Liver (tissue), 8 donors: ENCODE measurements at regions not wholly inside any gene's neighbourhood (a gene's known extent, or its start where the extent isn't known, plus 50 kb on each side); places are given as distances from the start of the nearest gene placed in this dataset.

Experiments used
- DNase-seq: peaks from one replicate; pipeline ENCODE4 v3.0.0-alpha.2; 2017; ENCODE audit warnings: low spot score
- H3K27ac ChIP-seq, 2 donors: one replicate each; pipeline ENCODE4 v1.7.0; 2013; ENCODE audit warnings: inconsistent platforms in 2 of 2, low read length in 2 of 2, control low read depth in 1 of 2, low read depth in 1 of 2, mild to moderate bottlenecking in 1 of 2
- H3K27me3 ChIP-seq, 4 donors: one replicate each; pipeline versions ENCODE4 v1.6.1 to v1.7.0; 2013; ENCODE audit warnings: low read length in 3 of 4, inconsistent platforms in 1 of 4, mild to moderate bottlenecking in 1 of 4, moderate library complexity in 1 of 4; ENCODE audit not compliant: control insufficient read depth in 4 of 4, insufficient read depth in 4 of 4
- H3K36me3 ChIP-seq, 4 donors: one replicate each; pipeline versions ENCODE4 v1.6.1 to v1.7.0; 2013; ENCODE audit warnings: low read length in 3 of 4, mild to moderate bottlenecking in 3 of 4, low read depth in 1 of 4, moderate library complexity in 1 of 4; ENCODE audit not compliant: control insufficient read depth in 4 of 4, insufficient read depth in 3 of 4
- H3K4me1 ChIP-seq, 4 donors: one replicate each; pipeline versions ENCODE4 v1.6.1 to v1.7.0; 2013; ENCODE audit warnings: low read length in 3 of 4, mild to moderate bottlenecking in 3 of 4, moderate library complexity in 1 of 4; ENCODE audit not compliant: control insufficient read depth in 4 of 4, insufficient read depth in 4 of 4
- H3K4me3 ChIP-seq, 3 donors: one replicate each; pipeline versions ENCODE4 v1.6.1 to v1.7.0; 2013; ENCODE audit warnings: low read length in 3 of 3, control low read depth in 1 of 3, low read depth in 1 of 3, mild to moderate bottlenecking in 1 of 3
- H3K9ac ChIP-seq, 2 donors: one replicate each; pipeline ENCODE4 v1.7.0; 2013; ENCODE audit warnings: low read length in 2 of 2, mild to moderate bottlenecking in 2 of 2, moderate library complexity in 2 of 2, control low read depth in 1 of 2, low read depth in 1 of 2
- H3K9me3 ChIP-seq, 4 donors: one replicate each; pipeline versions ENCODE4 v1.6.1 to v1.7.0; 2013; ENCODE audit warnings: low read length in 3 of 4; ENCODE audit not compliant: control insufficient read depth in 4 of 4
- EGR1 ChIP-seq, 2 donors: IDR thresholded peaks; 2 replicates each; pipeline ENCODE4 v1.6.1; 2016 to 2018; ENCODE audit warnings: antibody characterized with exemption in 2 of 2, low read depth in 2 of 2
- FOXA1 ChIP-seq: IDR thresholded peaks from 2 replicates; pipeline ENCODE4 v1.6.1; 2016; ENCODE audit warnings: antibody characterized with exemption
- FOXA2 ChIP-seq: IDR thresholded peaks from 2 replicates; pipeline ENCODE4 v1.6.1; 2016; ENCODE audit warnings: antibody characterized with exemption
- GABPA ChIP-seq, 2 donors: IDR thresholded peaks in 1 of 2; conservative IDR thresholded peaks in 1 of 2; 2 replicates each; pipeline ENCODE4 v1.6.1; 2016; ENCODE audit warnings: antibody characterized with exemption in 2 of 2, mild to moderate bottlenecking in 1 of 2, moderate library complexity in 1 of 2
- HNF4A ChIP-seq, 2 donors: conservative IDR thresholded peaks; 2 replicates each; pipeline ENCODE4 v1.6.1; 2016; ENCODE audit warnings: antibody characterized with exemption in 2 of 2, mild to moderate bottlenecking in 2 of 2
- HNF4G ChIP-seq: IDR thresholded peaks from 2 replicates; pipeline ENCODE4 v1.6.1; 2016; ENCODE audit warnings: antibody characterized with exemption
- JUND ChIP-seq, 2 donors: IDR thresholded peaks; 2 replicates each; pipeline ENCODE4 v1.6.1; 2016; ENCODE audit warnings: antibody characterized with exemption in 2 of 2
- NR2F2 ChIP-seq: IDR thresholded peaks from 2 replicates; pipeline ENCODE4 v1.6.1; 2016; ENCODE audit warnings: antibody characterized with exemption
- RAD21 ChIP-seq, 2 donors: IDR thresholded peaks; 2 replicates each; pipeline ENCODE4 v1.6.1; 2016; ENCODE audit warnings: antibody characterized with exemption in 2 of 2, mild to moderate bottlenecking in 2 of 2
- RXRA ChIP-seq, 2 donors: IDR thresholded peaks; 2 replicates each; pipeline ENCODE4 v1.6.1; 2017 to 2018; ENCODE audit warnings: antibody characterized with exemption in 2 of 2, mild to moderate bottlenecking in 1 of 2
- SP1 ChIP-seq: IDR thresholded peaks from 2 replicates; pipeline ENCODE4 v1.6.1; 2018; ENCODE audit warnings: antibody characterized with exemption, mild to moderate bottlenecking
- TAF1 ChIP-seq: conservative IDR thresholded peaks from 2 replicates; pipeline ENCODE4 v1.6.1; 2016; ENCODE audit warnings: antibody characterized with exemption, mild to moderate bottlenecking
- YY1 ChIP-seq: IDR thresholded peaks from 2 replicates; pipeline ENCODE4 v1.6.1; 2016; ENCODE audit warnings: antibody characterized with exemption, mild to moderate bottlenecking
- WGBS: extraction: QIAGEN DNeasy Blood & Tissue Kit; methylation state at CpG from one replicate; pipeline ENCODE4 v1.1.7; 2013; 5-methylcytosine and 5-hydroxymethylcytosine counted together
- TF ChIP-seq, protein P1 (sequence below): fragments of 150-350 bp; IDR thresholded peaks from 2 replicates; pipeline ENCODE4 v1.5.1; 2017; ENCODE audit warnings: improper control_type of control experiment, low read depth, low read length; ENCODE audit not compliant: missing input control
- TF ChIP-seq, protein P2 (sequence below): IDR thresholded peaks from 2 replicates; pipeline ENCODE4 v1.6.1; 2016; ENCODE audit warnings: antibody characterized with exemption
- TF ChIP-seq, protein P3 (sequence below): IDR thresholded peaks from 2 replicates; pipeline ENCODE4 v1.6.1; 2016; ENCODE audit warnings: antibody characterized with exemption, mild to moderate bottlenecking
- TF ChIP-seq, protein P4 (sequence below): IDR thresholded peaks from 2 replicates; pipeline ENCODE4 v1.6.1; 2016; ENCODE audit warnings: antibody characterized with exemption
- TF ChIP-seq, protein P5 (sequence below): IDR thresholded peaks from 2 replicates; pipeline ENCODE4 v1.6.1; 2016; ENCODE audit warnings: antibody characterized with exemption
- donor health status: healthy.
- donor health status: healthy.
- donor health status: healthy.
- donor health status: healthy.
- donor health status: healthy.

DNA sequence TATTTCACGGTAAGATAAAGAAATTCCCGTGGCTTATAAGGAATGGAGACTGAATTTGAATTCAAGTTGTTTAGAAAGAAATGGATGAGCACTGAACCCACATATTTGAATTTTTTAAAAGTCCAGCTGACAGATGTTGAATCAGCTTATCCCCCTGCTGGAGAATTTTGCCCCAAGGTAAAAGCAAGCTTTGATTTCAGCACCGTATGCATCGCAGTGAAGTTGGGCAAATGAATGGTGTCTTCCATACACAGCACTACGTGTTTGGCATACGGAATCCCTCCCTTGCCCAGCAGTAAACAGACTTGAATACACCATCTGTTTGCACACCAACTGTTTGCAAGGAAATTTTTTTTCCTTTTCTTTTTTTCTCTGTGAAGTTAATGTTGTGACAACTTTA, 77.5 kb upstream of the PEG3 start:
- no peak overlapping the region for H3K27ac ChIP-seq
- peaks cover 6 to 10% (median 8%) of the 10 kb centered on the region in 4 donors for H3K9me3 ChIP-seq
- no peaks in the 10 kb centered on the region for H3K36me3 ChIP-seq
- peaks cover 0 to 4% (median 0%) of the 10 kb centered on the region in 4 donors for H3K27me3 ChIP-seq
- TF ChIP-seq NR2F2 (no peak), FOXA1 (no peak), SP1 (no peak), JUND (IDR thresholded peaks at IDR 0.05) (no peak), RAD21 (IDR thresholded peaks at IDR 0.05) (no peak), GABPA (IDR thresholded peaks at IDR 0.05 in 1 of 2, conservative IDR thresholded peaks at IDR 0.05 in 1 of 2) (no peak), YY1 (no peak), RXRA (IDR thresholded peaks at IDR 0.05) (no peak), HNF4A (conservative IDR thresholded peaks at IDR 0.05) (no peak), FOXA2 (no peak), TAF1 (no peak), EGR1 (IDR thresholded peaks at IDR 0.05; ENCODE audit: low read depth in 2 of 2) (no peak), HNF4G (no peak)
- TF ChIP-seq, protein P1, sequence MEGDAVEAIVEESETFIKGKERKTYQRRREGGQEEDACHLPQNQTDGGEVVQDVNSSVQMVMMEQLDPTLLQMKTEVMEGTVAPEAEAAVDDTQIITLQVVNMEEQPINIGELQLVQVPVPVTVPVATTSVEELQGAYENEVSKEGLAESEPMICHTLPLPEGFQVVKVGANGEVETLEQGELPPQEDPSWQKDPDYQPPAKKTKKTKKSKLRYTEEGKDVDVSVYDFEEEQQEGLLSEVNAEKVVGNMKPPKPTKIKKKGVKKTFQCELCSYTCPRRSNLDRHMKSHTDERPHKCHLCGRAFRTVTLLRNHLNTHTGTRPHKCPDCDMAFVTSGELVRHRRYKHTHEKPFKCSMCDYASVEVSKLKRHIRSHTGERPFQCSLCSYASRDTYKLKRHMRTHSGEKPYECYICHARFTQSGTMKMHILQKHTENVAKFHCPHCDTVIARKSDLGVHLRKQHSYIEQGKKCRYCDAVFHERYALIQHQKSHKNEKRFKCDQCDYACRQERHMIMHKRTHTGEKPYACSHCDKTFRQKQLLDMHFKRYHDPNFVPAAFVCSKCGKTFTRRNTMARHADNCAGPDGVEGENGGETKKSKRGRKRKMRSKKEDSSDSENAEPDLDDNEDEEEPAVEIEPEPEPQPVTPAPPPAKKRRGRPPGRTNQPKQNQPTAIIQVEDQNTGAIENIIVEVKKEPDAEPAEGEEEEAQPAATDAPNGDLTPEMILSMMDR: no peak
- TF ChIP-seq, protein P2, sequence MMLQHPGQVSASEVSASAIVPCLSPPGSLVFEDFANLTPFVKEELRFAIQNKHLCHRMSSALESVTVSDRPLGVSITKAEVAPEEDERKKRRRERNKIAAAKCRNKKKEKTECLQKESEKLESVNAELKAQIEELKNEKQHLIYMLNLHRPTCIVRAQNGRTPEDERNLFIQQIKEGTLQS: no peak
- TF ChIP-seq, protein P3, sequence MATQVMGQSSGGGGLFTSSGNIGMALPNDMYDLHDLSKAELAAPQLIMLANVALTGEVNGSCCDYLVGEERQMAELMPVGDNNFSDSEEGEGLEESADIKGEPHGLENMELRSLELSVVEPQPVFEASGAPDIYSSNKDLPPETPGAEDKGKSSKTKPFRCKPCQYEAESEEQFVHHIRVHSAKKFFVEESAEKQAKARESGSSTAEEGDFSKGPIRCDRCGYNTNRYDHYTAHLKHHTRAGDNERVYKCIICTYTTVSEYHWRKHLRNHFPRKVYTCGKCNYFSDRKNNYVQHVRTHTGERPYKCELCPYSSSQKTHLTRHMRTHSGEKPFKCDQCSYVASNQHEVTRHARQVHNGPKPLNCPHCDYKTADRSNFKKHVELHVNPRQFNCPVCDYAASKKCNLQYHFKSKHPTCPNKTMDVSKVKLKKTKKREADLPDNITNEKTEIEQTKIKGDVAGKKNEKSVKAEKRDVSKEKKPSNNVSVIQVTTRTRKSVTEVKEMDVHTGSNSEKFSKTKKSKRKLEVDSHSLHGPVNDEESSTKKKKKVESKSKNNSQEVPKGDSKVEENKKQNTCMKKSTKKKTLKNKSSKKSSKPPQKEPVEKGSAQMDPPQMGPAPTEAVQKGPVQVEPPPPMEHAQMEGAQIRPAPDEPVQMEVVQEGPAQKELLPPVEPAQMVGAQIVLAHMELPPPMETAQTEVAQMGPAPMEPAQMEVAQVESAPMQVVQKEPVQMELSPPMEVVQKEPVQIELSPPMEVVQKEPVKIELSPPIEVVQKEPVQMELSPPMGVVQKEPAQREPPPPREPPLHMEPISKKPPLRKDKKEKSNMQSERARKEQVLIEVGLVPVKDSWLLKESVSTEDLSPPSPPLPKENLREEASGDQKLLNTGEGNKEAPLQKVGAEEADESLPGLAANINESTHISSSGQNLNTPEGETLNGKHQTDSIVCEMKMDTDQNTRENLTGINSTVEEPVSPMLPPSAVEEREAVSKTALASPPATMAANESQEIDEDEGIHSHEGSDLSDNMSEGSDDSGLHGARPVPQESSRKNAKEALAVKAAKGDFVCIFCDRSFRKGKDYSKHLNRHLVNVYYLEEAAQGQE: no peak
- TF ChIP-seq, protein P4, sequence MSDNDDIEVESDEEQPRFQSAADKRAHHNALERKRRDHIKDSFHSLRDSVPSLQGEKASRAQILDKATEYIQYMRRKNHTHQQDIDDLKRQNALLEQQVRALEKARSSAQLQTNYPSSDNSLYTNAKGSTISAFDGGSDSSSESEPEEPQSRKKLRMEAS: no peak
- TF ChIP-seq, protein P5, sequence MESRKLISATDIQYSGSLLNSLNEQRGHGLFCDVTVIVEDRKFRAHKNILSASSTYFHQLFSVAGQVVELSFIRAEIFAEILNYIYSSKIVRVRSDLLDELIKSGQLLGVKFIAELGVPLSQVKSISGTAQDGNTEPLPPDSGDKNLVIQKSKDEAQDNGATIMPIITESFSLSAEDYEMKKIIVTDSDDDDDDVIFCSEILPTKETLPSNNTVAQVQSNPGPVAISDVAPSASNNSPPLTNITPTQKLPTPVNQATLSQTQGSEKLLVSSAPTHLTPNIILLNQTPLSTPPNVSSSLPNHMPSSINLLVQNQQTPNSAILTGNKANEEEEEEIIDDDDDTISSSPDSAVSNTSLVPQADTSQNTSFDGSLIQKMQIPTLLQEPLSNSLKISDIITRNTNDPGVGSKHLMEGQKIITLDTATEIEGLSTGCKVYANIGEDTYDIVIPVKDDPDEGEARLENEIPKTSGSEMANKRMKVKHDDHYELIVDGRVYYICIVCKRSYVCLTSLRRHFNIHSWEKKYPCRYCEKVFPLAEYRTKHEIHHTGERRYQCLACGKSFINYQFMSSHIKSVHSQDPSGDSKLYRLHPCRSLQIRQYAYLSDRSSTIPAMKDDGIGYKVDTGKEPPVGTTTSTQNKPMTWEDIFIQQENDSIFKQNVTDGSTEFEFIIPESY: no peak
- H3K4me3 ChIP-seq: no peak overlapping the region
- no peaks in the 10 kb centered on the region for H3K4me1 ChIP-seq
- H3K9ac ChIP-seq: no peak overlapping the region
- 44% methylated on average over 6 of the region's 6 CpGs for WGBS
- no peak for DNase-seq
